ENCODE measurements at regions not wholly inside any gene's neighbourhood (a gene's known extent, or its start where the extent isn't known, plus 50 kb on each side); places are given as distances from the start of the nearest gene placed in this dataset.

DNA sequence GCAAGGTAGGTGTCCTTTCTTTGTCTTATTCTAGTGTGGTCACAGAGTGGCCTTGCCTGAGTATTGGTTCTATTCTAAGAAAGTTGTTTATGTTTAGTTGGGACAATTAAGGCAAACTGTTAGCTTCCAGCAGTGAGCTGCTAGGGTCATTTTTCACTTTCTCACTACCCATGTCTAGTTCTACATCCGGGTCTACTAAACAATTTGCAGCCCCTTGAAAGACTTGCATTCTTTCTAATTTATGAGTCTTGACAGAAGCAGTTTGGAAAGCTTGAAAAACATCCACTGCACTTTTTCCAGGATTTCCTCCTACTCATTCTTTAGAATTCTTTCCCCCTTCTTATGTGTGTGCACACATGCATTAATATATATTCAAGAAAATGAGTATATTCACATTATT is 892.2 kb upstream of the ACO1 start:
- H3K79me1 ChIP-seq (ENCODE audit: insufficient read depth, low read depth, low read length, poor library complexity, severe bottlenecking), result no peaks in the 10 kb centered on the region
- H2AFZ ChIP-seq (ENCODE audit: low read length), result no peak overlapping the region

More for the DNA sequence above, 892.2 kb upstream of the ACO1 start:
- no peak overlapping the region for H4K91ac ChIP-seq (ENCODE audit: insufficient read length, low read depth, low read length)
- H2BK5ac ChIP-seq (ENCODE audit: insufficient read length, low read length), result no peak overlapping the region
- Mint-ChIP-seq H3K27ac (no peak overlapping the region), H3K4me3 (no peak overlapping the region), H3K27me3 (ENCODE audit: low read depth) (no peaks in the 10 kb centered on the region), H3K9me3 (peaks cover 16 to 18% of the 10 kb centered on the region in 2 experiments), H3K4me1 (peaks cover 0 to 5% of the 10 kb centered on the region in 2 experiments; a peak in 3 of 4 replicates), H3K36me3 (ENCODE audit: insufficient read depth in 1 of 3, low read depth in 3 of 3) (peaks cover 7 to 18% (median 16%) of the 10 kb centered on the region in 3 experiments)
- H3K27me3 ChIP-seq (ENCODE audit: insufficient read depth, low read length), result no peaks in the 10 kb centered on the region
- no peak overlapping the region for H3K4me2 ChIP-seq (ENCODE audit: insufficient read depth, insufficient read length, low read length)
- no peaks in the 10 kb centered on the region for H4K20me1 ChIP-seq (ENCODE audit: control insufficient read depth, insufficient read depth, insufficient read length)
- no peak overlapping the region for H3K23ac ChIP-seq (ENCODE audit: insufficient read length, low read depth, low read length)
- H2BK20ac ChIP-seq (ENCODE audit: low read depth, low read length, poor library complexity, severe bottlenecking), result no peak overlapping the region
- H3K9me3 ChIP-seq (ENCODE audit: control insufficient read depth, low read depth, low read length), result peaks cover 8% of the 10 kb centered on the region
- H3K79me2 ChIP-seq (ENCODE audit: insufficient read depth, low read length), result no peaks in the 10 kb centered on the region
- H2BK12ac ChIP-seq (ENCODE audit: insufficient read length, low read depth, low read length), result no peak overlapping the region
- no peak overlapping the region for H3K4ac ChIP-seq (ENCODE audit: low read depth, low read length)
- H3T11ph ChIP-seq (ENCODE audit: low read length), result no peak overlapping the region
- H3K9ac ChIP-seq (ENCODE audit: extremely low read depth, insufficient read length, low read length), result no peak overlapping the region
- H2BK120ac ChIP-seq (ENCODE audit: low read depth, low read length, poor library complexity, severe bottlenecking), result no peak overlapping the region
- H2BK15ac ChIP-seq (ENCODE audit: low read depth, low read length), result no peak overlapping the region
- H3K14ac ChIP-seq (ENCODE audit: insufficient read depth, low read length), result no peak overlapping the region
- no peak overlapping the region for H2AK5ac ChIP-seq (ENCODE audit: insufficient read length, low read length)
- H3K56ac ChIP-seq (ENCODE audit: insufficient read length, low read depth, low read length), result no peak overlapping the region
- TF ChIP-seq, protein P1, sequence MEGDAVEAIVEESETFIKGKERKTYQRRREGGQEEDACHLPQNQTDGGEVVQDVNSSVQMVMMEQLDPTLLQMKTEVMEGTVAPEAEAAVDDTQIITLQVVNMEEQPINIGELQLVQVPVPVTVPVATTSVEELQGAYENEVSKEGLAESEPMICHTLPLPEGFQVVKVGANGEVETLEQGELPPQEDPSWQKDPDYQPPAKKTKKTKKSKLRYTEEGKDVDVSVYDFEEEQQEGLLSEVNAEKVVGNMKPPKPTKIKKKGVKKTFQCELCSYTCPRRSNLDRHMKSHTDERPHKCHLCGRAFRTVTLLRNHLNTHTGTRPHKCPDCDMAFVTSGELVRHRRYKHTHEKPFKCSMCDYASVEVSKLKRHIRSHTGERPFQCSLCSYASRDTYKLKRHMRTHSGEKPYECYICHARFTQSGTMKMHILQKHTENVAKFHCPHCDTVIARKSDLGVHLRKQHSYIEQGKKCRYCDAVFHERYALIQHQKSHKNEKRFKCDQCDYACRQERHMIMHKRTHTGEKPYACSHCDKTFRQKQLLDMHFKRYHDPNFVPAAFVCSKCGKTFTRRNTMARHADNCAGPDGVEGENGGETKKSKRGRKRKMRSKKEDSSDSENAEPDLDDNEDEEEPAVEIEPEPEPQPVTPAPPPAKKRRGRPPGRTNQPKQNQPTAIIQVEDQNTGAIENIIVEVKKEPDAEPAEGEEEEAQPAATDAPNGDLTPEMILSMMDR (conservative IDR thresholded peaks at IDR 0.05), result no peak
- no peak overlapping the region for H3K18ac ChIP-seq (ENCODE audit: insufficient read length, low read depth, low read length)
- H3K23me2 ChIP-seq (ENCODE audit: insufficient read length, low read depth, low read length, poor library complexity, severe bottlenecking), result no peaks in the 10 kb centered on the region
- H4K5ac ChIP-seq (ENCODE audit: insufficient read length, low read depth, low read length), result no peak overlapping the region
- WGBS (ENCODE audit: extremely low coverage, insufficient read length, low lambda C conversion rate), result no CpG with 5 or more reads among the region's 1 CpG
- H3K27ac ChIP-seq (ENCODE audit: insufficient read length, low read depth, low read length), result no peak overlapping the region
- no peak for DNase-seq
- no peaks in the 10 kb centered on the region for H3K4me1 ChIP-seq (ENCODE audit: insufficient read depth, low read length)
- H4K8ac ChIP-seq (replicated peaks; ENCODE audit: insufficient read length, low read depth, low read length), result no peak overlapping the region

Data from H9 (cell line).